ENCODE measurements at regions not wholly inside any gene's neighbourhood (a gene's known extent, or its start where the extent isn't known, plus 50 kb on each side); places are given as distances from the start of the nearest gene placed in this dataset.

GRCh38 chr1:220441211-220441610 lies 86.7 kb upstream of the MARK1 start:
- Histone ChIP-seq H3K27ac (no peak overlapping the region), H3K36me3 (no peaks in the 10 kb centered on the region), H3K4me3 (no peak overlapping the region), H3K4me1 (no peaks in the 10 kb centered on the region), H3K27me3 (no peaks in the 10 kb centered on the region), H3K9me3 (peaks cover 0 to 6% of the 10 kb centered on the region in 2 donors)
- TF ChIP-seq, protein P1, sequence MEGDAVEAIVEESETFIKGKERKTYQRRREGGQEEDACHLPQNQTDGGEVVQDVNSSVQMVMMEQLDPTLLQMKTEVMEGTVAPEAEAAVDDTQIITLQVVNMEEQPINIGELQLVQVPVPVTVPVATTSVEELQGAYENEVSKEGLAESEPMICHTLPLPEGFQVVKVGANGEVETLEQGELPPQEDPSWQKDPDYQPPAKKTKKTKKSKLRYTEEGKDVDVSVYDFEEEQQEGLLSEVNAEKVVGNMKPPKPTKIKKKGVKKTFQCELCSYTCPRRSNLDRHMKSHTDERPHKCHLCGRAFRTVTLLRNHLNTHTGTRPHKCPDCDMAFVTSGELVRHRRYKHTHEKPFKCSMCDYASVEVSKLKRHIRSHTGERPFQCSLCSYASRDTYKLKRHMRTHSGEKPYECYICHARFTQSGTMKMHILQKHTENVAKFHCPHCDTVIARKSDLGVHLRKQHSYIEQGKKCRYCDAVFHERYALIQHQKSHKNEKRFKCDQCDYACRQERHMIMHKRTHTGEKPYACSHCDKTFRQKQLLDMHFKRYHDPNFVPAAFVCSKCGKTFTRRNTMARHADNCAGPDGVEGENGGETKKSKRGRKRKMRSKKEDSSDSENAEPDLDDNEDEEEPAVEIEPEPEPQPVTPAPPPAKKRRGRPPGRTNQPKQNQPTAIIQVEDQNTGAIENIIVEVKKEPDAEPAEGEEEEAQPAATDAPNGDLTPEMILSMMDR (IDR thresholded peaks at IDR 0.05), result no peak
- no peak for DNase-seq (ENCODE audit: low spot score)

DNA sequence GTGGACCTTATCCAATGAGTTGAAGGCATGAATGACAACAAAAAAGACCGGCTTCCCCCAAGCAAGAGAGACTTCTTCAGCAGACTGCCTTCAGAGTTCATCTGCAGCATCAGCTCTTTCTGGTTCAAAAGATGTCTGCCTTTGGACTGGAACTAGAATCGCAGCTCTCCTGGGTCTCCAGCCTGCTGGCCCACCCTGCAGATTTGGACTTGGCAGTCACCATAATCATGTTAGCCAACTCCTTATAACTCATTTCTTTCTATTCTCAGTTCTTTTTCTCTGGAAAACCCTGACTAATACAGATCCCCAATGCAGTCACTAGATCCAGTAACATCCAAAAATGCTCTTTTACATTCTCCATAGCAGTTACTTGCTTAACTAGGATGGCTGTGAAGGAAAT lies 89.2 kb upstream of the MARK1 start:
- H3K27me3 ChIP-seq, result no peaks in the 10 kb centered on the region

DNA sequence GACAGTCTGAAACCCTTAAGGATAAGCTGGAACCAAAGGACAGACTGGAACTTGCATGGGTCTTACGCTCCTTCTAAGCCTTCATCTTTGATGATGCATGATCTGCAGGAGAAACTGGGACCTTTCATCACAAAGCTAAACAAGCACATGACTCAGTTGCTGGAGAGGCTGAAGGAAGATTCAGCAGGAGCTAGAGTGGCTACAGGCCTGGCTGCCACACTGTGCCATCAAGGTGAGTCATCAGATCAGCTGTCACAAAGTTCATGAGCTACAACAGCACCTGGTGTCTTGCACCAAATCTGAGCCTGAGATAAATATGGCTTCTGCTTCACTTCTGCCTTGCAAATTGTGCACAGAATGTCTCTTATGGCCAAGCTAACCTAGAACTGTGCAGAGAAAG lies 95.5 kb upstream of the MARK1 start:
- TF ChIP-seq, protein P1 (IDR thresholded peaks at IDR 0.05), result no peak
- no peak overlapping the region for H3K27ac ChIP-seq

More for the DNA sequence above, 89.2 kb upstream of the MARK1 start:
- Histone ChIP-seq H3K4me3 (no peak overlapping the region), H3K36me3 (no peaks in the 10 kb centered on the region), H3K9me3 (peaks cover 0 to 3% of the 10 kb centered on the region in 2 donors), H3K27ac (no peak overlapping the region), H3K4me1 (no peaks in the 10 kb centered on the region)
- TF ChIP-seq, protein P1 (IDR thresholded peaks at IDR 0.05), result no peak
- no peak for DNase-seq (ENCODE audit: low spot score)

GRCh38 chr1:220431554-220432239 lies 96.2 kb upstream of the MARK1 start:
- H3K9me3 ChIP-seq, result no peaks in the 10 kb centered on the region
- no peaks in the 10 kb centered on the region for H3K36me3 ChIP-seq
- H3K27ac ChIP-seq, result no peak overlapping the region
- no peak for DNase-seq (ENCODE audit: low spot score)
- H3K4me1 ChIP-seq, result no peaks in the 10 kb centered on the region
- no peak overlapping the region for H3K4me3 ChIP-seq
- TF ChIP-seq, protein P1 (IDR thresholded peaks at IDR 0.05), result no peak
- H3K27me3 ChIP-seq, result no peaks in the 10 kb centered on the region

More for the DNA sequence above, 95.5 kb upstream of the MARK1 start:
- H3K4me1 ChIP-seq, result no peaks in the 10 kb centered on the region
- H3K27me3 ChIP-seq, result no peaks in the 10 kb centered on the region
- H3K9me3 ChIP-seq, result no peaks in the 10 kb centered on the region
- H3K4me3 ChIP-seq, result no peak overlapping the region
- DNase-seq (ENCODE audit: low spot score), result no peak
- no peaks in the 10 kb centered on the region for H3K36me3 ChIP-seq

DNA sequence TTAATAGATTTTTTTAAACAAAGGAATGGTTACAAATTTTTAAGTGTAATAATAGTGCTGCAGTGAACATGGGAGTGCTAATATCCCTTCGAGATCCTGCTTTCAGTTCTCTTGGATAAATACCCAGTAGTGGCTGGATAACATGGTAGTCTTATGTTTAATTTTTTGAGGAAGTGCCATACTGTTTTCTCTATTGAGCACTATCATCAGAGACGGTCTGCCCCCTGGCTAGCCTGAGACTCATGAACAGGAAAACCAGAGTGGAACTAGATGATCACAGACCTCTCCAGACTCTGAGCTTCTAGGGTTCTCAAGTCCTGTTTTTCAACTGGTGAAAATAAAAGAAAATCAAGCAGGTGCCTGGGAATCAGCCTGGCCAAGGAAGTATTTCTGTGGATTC lies 97.3 kb upstream of the MARK1 start:
- no peak overlapping the region for H3K4me3 ChIP-seq
- TF ChIP-seq, protein P1 (IDR thresholded peaks at IDR 0.05), result no peak

GRCh38 chr1:220430059-220430458 lies 97.9 kb upstream of the MARK1 start:
- Histone ChIP-seq H3K4me1 (no peaks in the 10 kb centered on the region), H3K36me3 (no peaks in the 10 kb centered on the region), H3K27ac (no peak overlapping the region), H3K9me3 (no peaks in the 10 kb centered on the region), H3K27me3 (no peaks in the 10 kb centered on the region), H3K4me3 (no peak overlapping the region)
- TF ChIP-seq, protein P1 (IDR thresholded peaks at IDR 0.05), result no peak
- no peak for DNase-seq (ENCODE audit: low spot score)

More for the DNA sequence above, 97.3 kb upstream of the MARK1 start:
- Histone ChIP-seq H3K27me3 (no peaks in the 10 kb centered on the region), H3K9me3 (no peaks in the 10 kb centered on the region), H3K27ac (no peak overlapping the region), H3K4me1 (no peaks in the 10 kb centered on the region), H3K36me3 (no peaks in the 10 kb centered on the region)
- no peak for DNase-seq (ENCODE audit: low spot score)
